ENCODE measurements at regions not wholly inside any gene's neighbourhood (a gene's known extent, or its start where the extent isn't known, plus 50 kb on each side); places are given as distances from the start of the nearest gene placed in this dataset.

DNA sequence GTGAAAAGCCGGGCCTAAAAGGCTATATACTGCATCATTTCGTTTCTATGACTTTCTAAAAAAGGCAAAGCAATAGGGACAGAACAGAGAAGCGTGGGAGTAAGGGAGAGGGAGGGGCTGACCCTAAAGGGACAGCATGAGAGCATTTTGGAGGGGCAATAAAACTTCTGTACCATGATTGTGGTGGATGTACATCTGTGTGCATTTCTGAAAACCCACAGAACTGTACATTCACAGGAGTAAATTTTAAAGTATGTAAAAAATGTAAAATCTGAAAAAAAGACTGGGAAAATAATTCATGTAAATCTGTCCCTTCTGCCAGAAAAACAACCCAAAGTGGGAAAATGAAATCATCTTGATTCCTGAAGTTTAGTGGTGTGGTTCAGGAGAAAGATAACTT lies 235.4 kb downstream of the CENPF start:
- Histone ChIP-seq H3K36me3 (replicated peaks; ENCODE audit: control insufficient read depth, insufficient read depth, low read length) (no peaks in the 10 kb centered on the region), H3K4me3 (ENCODE audit: insufficient read depth, low read depth, low read length) (no peak overlapping the region), H3K27me3 (ENCODE audit: control insufficient read depth, insufficient read depth, low read length) (no peaks in the 10 kb centered on the region)
- no peak for DNase-seq

DNA sequence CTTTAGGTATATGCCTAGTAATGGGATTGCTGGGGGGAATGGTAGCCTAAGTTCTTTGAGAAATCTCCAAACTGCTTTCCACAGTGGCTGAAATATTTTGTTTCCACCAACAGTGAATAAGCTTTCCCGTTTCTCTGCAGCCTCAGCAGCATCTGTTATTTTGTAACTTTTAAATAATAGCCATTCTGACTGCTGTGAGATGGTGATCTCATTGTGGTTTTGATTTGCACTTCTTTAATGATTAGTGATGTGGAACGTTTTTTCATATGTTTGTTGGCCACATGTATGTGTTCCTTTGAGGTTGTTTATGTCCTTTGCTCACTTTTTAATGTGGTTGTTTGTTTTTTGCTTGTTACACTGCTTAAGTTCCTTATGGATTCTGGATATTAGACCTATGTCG lies 237.4 kb downstream of the CENPF start:
- H3K4me3 ChIP-seq (ENCODE audit: insufficient read depth, low read depth, low read length), result no peak overlapping the region
- no peak for DNase-seq
- H3K36me3 ChIP-seq (replicated peaks; ENCODE audit: control insufficient read depth, insufficient read depth, low read length), result no peaks in the 10 kb centered on the region
- no peaks in the 10 kb centered on the region for H3K27me3 ChIP-seq (ENCODE audit: control insufficient read depth, insufficient read depth, low read length)

DNA sequence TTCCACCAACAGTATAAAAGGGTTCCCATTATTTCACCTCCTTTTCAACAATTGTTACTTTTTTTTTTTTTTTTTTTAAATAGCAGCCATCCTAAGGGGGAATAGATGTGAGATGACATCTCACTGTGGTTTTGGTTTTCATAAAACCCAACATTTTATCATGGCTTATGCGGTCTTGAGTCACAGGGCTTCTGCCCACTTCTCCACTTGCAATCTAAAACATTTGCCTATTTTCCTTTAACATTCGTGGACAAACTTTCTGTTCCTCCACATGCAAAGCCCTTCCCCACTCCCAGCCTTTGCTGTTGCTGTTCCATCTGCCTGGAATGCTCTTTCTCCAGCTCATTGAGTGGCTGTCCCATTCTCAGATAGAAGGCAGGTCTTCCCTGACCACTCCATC lies 239.7 kb upstream of the KCNK2 start:
- no peak overlapping the region for H3K4me3 ChIP-seq (ENCODE audit: insufficient read depth, low read depth, low read length)
- H3K36me3 ChIP-seq (replicated peaks; ENCODE audit: control insufficient read depth, insufficient read depth, low read length), result no peaks in the 10 kb centered on the region
- no peak for DNase-seq
- no peaks in the 10 kb centered on the region for H3K27me3 ChIP-seq (ENCODE audit: control insufficient read depth, insufficient read depth, low read length)

DNA sequence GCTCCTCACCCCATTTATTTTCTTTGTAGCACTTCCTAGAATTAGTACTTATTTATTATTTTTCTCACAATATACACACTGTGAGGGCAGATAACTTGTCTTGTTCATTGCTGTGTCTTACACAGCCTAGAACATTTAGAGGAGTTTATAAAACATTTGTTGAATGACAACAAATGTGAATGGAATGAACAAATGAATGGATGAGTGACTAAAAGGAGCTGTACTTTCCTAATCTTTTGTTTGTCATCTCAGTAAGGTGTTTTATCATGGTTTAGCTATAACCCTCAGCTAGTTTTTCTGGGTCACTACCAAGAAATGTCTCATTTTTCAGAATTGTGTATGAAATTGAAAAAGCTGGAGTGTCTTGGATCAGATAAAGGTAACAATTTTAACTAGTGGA lies 239.3 kb upstream of the KCNK2 start:
- Histone ChIP-seq H3K27me3 (ENCODE audit: control insufficient read depth, insufficient read depth, low read length) (no peaks in the 10 kb centered on the region), H3K4me3 (ENCODE audit: insufficient read depth, low read depth, low read length) (no peak overlapping the region)
- DNase-seq, result no peak

DNA sequence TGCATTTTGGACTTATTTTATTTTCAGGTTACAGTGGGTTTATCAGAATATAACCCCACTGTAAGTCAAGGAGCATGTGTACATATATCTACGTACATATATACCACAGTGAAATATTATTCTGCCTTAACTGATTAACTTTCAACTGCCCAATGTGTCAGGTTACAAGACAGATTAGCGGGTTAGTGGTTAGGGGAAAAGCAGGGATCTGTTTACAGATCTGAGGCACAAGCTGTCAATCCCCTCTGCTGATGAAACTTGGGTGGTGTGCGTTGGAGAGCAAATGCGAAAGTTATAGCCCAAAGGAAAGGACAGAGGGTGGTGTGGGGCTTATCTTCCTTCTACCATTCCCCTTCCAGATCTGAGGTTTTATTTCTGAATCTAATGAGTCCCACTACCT lies 238.2 kb upstream of the KCNK2 start:
- no peak for DNase-seq
- H3K36me3 ChIP-seq (replicated peaks; ENCODE audit: control insufficient read depth, insufficient read depth, low read length), result no peaks in the 10 kb centered on the region
- H3K4me3 ChIP-seq (ENCODE audit: insufficient read depth, low read depth, low read length), result no peak overlapping the region
- H3K27me3 ChIP-seq (ENCODE audit: control insufficient read depth, insufficient read depth, low read length), result no peaks in the 10 kb centered on the region

More for the DNA sequence above, 239.3 kb upstream of the KCNK2 start:
- H3K36me3 ChIP-seq (replicated peaks; ENCODE audit: control insufficient read depth, insufficient read depth, low read length), result no peaks in the 10 kb centered on the region

DNA sequence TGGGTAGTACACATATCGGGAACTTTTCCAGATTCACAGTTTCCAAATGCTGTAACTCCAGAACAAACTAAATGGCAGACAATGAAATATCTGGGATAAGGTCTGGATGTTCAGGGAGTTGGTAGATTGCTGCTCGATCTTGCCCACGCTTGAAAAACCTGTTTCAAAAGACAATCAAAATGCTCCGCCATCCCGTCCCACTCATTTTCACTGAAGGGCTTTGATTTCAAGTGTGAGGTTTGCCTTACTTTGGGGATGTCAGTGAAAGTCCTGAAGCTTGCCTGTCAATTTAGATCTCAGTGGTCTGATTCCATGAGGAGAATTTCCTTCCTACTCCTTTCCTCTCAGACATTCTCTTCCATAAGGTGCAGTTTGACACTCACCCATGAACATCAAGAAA lies 236.3 kb upstream of the KCNK2 start:
- no peak for DNase-seq
- H3K4me3 ChIP-seq (ENCODE audit: insufficient read depth, low read depth, low read length), result no peak overlapping the region
- no peaks in the 10 kb centered on the region for H3K27me3 ChIP-seq (ENCODE audit: control insufficient read depth, insufficient read depth, low read length)
- no peaks in the 10 kb centered on the region for H3K36me3 ChIP-seq (replicated peaks; ENCODE audit: control insufficient read depth, insufficient read depth, low read length)

DNA sequence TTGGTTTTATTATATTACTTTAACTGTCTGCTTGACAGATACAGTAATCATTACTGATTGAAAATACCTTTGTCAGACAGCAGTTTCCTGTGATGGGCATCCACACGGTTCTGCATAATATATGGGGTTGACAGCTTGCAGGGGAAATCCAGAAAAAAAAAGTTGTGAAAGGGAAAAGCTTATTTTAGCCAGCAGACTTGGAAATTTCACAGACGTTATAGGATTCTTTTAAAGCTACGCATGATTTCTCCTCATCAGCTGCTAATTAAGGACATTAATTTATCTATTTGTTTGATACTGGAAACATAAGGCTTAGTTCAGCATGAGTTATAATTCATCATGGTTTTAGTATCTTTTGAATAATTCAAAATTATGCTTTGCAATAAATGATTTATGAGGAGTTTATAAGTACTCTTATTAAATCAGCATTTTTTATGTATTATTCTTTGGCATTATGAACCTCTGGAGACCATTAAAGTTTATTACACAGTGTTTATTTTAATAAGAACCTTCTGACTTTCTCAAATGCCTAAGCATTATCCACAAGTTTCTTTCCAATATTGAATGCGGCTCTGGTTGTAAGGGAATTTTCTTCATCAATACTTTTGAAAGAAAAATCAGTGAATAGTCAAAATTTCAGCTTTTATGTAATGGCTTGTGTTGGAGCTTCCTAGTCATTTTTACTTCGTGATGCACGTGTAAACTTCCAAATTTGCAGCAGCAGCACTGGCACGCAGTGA lies 235.3 kb upstream of the KCNK2 start:
- Histone ChIP-seq H3K27me3 (ENCODE audit: control insufficient read depth, insufficient read depth, low read length) (no peaks in the 10 kb centered on the region), H3K4me3 (ENCODE audit: insufficient read depth, low read depth, low read length) (no peak overlapping the region), H3K36me3 (replicated peaks; ENCODE audit: control insufficient read depth, insufficient read depth, low read length) (no peaks in the 10 kb centered on the region)
- no peak for DNase-seq

DNA sequence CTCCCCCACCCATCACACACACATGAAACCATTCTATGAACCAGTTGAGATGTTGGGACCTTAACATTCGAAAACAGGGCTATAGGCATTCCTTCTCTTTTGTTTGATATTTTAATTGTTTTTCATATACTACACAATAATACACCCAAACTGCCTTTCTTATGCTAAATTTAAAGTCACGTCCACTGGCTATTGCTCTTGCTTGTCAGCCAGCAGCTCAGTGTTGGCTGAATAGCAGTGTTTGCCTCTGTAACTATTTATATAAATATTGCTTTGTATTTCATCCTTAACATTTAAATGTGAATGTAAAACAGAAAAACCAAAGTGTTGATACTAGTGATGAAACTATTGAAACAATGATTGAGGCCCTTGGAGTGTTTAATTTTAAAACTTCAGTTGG lies 234.4 kb upstream of the KCNK2 start:
- H3K36me3 ChIP-seq (replicated peaks; ENCODE audit: control insufficient read depth, insufficient read depth, low read length), result no peaks in the 10 kb centered on the region
- no peaks in the 10 kb centered on the region for H3K27me3 ChIP-seq (ENCODE audit: control insufficient read depth, insufficient read depth, low read length)
- no peak for DNase-seq
- no peak overlapping the region for H3K4me3 ChIP-seq (ENCODE audit: insufficient read depth, low read depth, low read length)

DNA sequence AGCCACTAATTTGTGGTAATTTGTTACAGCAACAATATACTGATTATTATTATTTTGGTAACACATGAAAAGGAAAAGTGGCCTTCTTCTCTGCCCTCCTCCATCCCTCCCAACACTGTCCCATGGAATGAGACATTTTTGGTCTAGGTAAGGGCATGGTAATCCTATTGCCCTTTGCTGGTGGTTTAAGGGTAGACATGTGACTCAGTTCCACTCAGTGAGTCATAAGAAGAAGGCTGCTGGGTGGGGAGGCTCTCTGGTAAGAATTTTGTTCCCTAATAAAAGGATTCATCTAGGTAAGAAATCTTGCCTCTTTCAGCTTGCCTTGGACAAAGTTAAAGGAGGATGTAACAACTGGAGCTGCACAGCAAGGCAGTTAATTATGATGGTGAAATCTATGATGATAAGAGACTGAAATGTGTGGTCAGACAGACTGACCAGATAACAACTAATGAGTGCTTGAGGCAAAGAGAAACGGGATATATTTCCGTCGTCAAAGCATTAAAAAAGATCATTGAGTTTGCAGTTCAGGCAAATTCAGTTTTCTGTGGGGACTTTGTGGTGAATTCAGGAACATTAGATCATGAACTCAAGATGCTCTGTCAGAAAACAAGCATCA lies 232.0 kb upstream of the KCNK2 start:
- H3K36me3 ChIP-seq (replicated peaks; ENCODE audit: control insufficient read depth, insufficient read depth, low read length), result no peaks in the 10 kb centered on the region
- no peak for DNase-seq
- no peaks in the 10 kb centered on the region for H3K27me3 ChIP-seq (ENCODE audit: control insufficient read depth, insufficient read depth, low read length)
- H3K4me3 ChIP-seq (ENCODE audit: insufficient read depth, low read depth, low read length), result no peak overlapping the region

DNA sequence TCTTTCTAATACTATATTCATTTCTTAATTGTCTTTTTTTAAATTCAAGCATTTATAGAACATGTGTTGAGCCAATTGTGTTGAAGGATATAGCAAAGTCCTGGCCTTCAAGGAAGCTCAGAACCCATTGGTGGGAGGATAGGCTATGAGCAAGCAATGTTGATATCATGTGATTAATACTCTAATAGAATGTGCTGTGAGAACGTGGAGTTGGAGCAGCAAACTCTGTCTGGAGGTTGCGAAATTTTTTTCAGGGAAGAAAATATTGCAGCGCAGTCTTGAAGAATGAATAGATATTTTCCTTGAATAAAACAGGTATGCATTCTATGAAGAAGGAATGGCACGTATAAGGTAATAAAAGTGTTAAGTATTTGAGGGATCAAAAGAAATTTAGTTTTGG lies 229.2 kb upstream of the KCNK2 start:
- no peak for DNase-seq
- no peaks in the 10 kb centered on the region for H3K36me3 ChIP-seq (replicated peaks; ENCODE audit: control insufficient read depth, insufficient read depth, low read length)
- no peaks in the 10 kb centered on the region for H3K27me3 ChIP-seq (ENCODE audit: control insufficient read depth, insufficient read depth, low read length)
- H3K4me3 ChIP-seq (ENCODE audit: insufficient read depth, low read depth, low read length), result no peak overlapping the region

DNA sequence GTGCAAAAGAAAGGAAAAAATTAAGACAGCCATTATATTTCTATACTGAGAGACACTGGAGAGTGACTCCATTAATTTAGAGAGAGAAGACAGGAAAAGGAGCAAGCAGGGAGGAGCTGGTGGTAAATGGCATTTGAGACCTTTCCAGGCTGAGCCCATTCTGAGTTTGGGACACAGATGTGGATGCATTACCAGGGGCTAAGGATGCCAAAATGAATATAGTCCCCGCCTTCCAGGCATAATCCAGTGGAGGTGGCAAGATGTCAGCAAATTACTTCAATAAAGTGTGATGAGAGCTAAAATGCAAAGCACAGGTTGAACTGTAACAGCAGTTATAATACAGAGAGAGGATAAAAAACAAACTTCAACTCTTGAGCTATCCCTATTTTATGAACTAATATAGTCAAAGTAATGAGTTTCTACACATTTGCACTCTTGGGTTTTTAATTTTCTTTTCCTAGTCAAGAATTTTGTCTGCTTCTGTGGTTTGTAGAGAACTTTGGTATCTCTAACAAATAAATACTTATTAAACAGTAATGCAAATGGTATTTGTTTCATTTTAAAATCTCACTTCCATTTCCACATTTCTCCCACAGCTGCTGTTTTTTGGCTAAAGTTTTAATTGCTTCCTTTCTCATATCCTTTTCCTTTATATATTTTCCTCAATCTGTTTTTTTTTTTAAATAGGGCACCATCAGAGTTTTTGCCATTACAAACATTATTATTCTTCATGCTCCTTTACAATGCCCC lies 228.2 kb upstream of the KCNK2 start:
- H3K36me3 ChIP-seq (replicated peaks; ENCODE audit: control insufficient read depth, insufficient read depth, low read length), result no peaks in the 10 kb centered on the region
- H3K27me3 ChIP-seq (ENCODE audit: control insufficient read depth, insufficient read depth, low read length), result no peaks in the 10 kb centered on the region
- H3K4me3 ChIP-seq (ENCODE audit: insufficient read depth, low read depth, low read length), result no peak overlapping the region
- DNase-seq, result no peak

DNA sequence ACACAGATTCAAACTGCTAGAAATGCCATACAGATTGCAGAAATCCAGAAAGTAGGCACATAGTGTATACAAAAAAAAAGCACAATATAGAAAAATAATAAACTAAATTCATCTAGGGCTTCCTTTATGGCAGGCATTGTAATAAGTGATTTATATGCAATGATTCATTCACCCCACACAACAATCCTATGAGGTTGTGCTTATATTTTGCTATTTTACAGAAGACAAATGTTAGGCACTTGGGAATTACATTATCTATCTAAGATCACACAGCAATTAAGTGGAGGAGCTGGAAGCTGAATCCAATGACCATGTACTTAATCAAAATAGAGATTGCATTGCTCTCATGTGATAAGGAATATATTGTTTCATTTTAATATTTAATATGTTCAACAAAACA lies 225.7 kb upstream of the KCNK2 start:
- no peaks in the 10 kb centered on the region for H3K27me3 ChIP-seq (ENCODE audit: control insufficient read depth, insufficient read depth, low read length)
- DNase-seq, result no peak
- no peak overlapping the region for H3K4me3 ChIP-seq (ENCODE audit: insufficient read depth, low read depth, low read length)
- no peaks in the 10 kb centered on the region for H3K36me3 ChIP-seq (replicated peaks; ENCODE audit: control insufficient read depth, insufficient read depth, low read length)

DNA sequence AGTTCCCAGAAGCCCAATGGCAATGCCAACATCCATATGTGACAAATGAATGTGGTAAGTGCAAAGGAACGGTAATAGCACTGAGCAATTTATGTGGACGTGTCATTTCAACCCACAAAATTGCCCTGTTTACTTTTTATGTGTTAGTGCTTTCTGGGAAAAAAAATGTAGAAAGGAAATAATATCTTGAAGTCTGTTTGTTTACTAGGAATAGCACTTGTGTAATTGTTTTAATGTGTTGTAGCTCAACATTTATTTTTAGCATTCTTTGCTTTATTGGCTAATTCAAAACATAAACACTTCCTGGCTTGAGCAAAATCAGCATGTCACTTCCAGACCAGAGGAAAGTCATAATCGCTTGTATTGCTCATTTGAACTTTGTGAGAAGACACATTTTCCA lies 224.8 kb upstream of the KCNK2 start:
- no peak for DNase-seq
- no peak overlapping the region for H3K4me3 ChIP-seq (ENCODE audit: insufficient read depth, low read depth, low read length)
- no peaks in the 10 kb centered on the region for H3K27me3 ChIP-seq (ENCODE audit: control insufficient read depth, insufficient read depth, low read length)
- no peaks in the 10 kb centered on the region for H3K36me3 ChIP-seq (replicated peaks; ENCODE audit: control insufficient read depth, insufficient read depth, low read length)

DNA sequence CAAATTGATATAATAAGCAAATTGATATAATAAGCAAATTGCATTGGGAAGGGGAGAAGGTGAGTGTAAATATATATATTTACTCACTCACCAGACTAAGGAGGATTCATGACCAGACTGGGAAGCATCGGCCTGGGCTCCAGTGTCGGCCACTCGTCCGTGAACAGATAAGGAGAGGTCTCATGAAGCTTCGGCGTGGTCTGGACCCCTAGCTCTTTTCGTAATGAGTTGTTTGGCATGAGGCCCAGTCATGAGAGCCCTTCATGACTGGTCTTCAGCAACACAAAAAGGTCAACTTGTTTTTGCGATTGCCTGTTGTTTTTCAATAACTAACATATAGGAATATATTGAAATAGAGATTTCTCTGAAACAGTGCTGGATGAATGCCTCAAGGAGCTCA lies 222.9 kb upstream of the KCNK2 start:
- H3K4me3 ChIP-seq (ENCODE audit: insufficient read depth, low read depth, low read length), result no peak overlapping the region
- DNase-seq, result no peak
- no peaks in the 10 kb centered on the region for H3K36me3 ChIP-seq (replicated peaks; ENCODE audit: control insufficient read depth, insufficient read depth, low read length)
- H3K27me3 ChIP-seq (ENCODE audit: control insufficient read depth, insufficient read depth, low read length), result no peaks in the 10 kb centered on the region

DNA sequence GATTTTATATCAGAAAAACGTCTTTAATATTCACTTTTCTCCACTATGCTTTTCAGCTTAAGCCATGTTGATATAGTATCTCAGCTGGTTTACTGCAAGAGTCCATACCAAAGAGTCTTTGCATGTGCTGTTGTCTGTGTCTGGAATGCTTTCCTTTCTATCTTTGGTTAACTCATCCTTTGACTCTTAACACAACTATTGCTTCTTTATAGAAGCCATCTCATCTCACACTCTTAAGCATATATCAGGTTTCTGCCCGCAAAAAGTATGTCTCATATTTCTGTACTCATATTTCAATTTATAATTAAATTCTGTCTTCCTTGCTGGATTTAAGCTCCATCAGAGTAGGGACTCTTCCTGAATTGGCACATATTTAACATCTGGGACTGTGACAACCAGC lies 220.9 kb upstream of the KCNK2 start:
- H3K36me3 ChIP-seq (replicated peaks; ENCODE audit: control insufficient read depth, insufficient read depth, low read length), result no peaks in the 10 kb centered on the region
- no peak for DNase-seq
- H3K4me3 ChIP-seq (ENCODE audit: insufficient read depth, low read depth, low read length), result no peak overlapping the region
- H3K27me3 ChIP-seq (ENCODE audit: control insufficient read depth, insufficient read depth, low read length), result no peaks in the 10 kb centered on the region

Data from H7 (cell line).